ENCODE measurements at regions not wholly inside any gene's neighbourhood (a gene's known extent, or its start where the extent isn't known, plus 50 kb on each side); places are given as distances from the start of the nearest gene placed in this dataset.

- no peak for TF ChIP-seq CTCF (IDR thresholded peaks at IDR 0.05; ENCODE audit: low read depth, low read length, missing control alignments)
- in situ Hi-C loops (cut with HindIII; ENCODE audit: low sequenced_read_pairs): no loop called here
- no peak overlapping the region for H3K4me3 ChIP-seq (ENCODE audit: low read depth, low read length)
- no peak for DNase-seq (ENCODE audit: low read depth)
Measured at GRCh38 chr9:115300116-115300515, 182.2 kb upstream of the TNC start.

GRCh38 chr9:115300874-115301273, 182.9 kb upstream of the TNC start:
- TF ChIP-seq CTCF (IDR thresholded peaks at IDR 0.05; ENCODE audit: low read depth, low read length, missing control alignments): no peak
- DNase-seq (ENCODE audit: low read depth): no peak
- H3K4me3 ChIP-seq (ENCODE audit: low read depth, low read length): no peak overlapping the region
- in situ Hi-C loops (cut with HindIII; ENCODE audit: low sequenced_read_pairs): no loop called here

DNA sequence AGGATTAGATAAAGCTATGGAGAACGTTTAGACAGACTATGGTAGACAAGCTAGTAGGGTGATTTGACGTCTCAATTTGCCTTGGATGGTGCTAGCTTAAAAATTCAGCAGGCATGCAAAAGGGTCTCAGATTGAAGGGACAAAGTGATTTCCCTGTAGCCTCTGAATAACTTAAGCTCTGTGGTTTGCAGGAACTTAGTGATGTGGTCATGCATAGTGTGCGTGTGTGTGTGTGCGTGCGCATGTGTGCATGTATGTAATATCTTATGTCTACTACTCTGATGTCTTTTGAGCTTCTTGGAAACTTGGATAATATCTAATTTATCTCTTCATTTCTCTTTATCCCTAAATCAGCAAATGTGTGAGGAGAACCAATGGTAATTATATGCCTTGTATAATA, 183.6 kb upstream of the TNC start:
- in situ Hi-C loops (cut with HindIII; ENCODE audit: low sequenced_read_pairs): no loop called here
- H3K4me3 ChIP-seq (ENCODE audit: low read depth, low read length): no peak overlapping the region
- TF ChIP-seq CTCF (IDR thresholded peaks at IDR 0.05; ENCODE audit: low read depth, low read length, missing control alignments): no peak
- no peak for DNase-seq (ENCODE audit: low read depth)

DNA sequence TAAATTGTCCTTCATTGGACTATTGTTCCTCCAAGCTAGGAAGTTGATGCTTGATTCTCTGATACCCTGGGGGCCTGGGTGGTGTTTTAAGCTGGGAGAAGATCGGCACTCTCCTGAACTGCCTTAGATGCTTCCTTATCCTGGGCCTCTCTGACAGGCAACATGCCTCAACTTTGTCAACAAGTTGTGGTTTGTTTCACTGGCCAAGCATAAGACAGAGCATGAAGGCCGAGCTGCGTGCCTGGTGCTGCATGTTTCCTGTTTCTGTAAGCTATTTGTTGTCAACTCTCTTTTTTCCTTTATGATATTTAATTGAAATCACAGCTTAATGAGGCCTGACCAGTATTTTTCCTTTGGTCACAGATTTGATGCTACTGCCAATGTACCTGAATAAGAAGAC, 187.6 kb upstream of the TNC start:
- DNase-seq (ENCODE audit: low read depth): no peak
- TF ChIP-seq CTCF (IDR thresholded peaks at IDR 0.05; ENCODE audit: low read depth, low read length, missing control alignments): no peak
- in situ Hi-C loops (cut with HindIII; ENCODE audit: low sequenced_read_pairs): no loop called here
- H3K4me3 ChIP-seq (ENCODE audit: low read depth, low read length): no peak overlapping the region

- H3K4me3 ChIP-seq (ENCODE audit: low read depth, low read length): no peak overlapping the region
- TF ChIP-seq CTCF (IDR thresholded peaks at IDR 0.05; ENCODE audit: low read depth, low read length, missing control alignments): no peak
- DNase-seq (ENCODE audit: low read depth): no peak
- in situ Hi-C loops (cut with HindIII; ENCODE audit: low sequenced_read_pairs): no loop called here
Measured at GRCh38 chr9:115306865-115307264, 188.9 kb upstream of the TNC start.

- DNase-seq (ENCODE audit: low read depth): no peak
- no peak for TF ChIP-seq CTCF (IDR thresholded peaks at IDR 0.05; ENCODE audit: low read depth, low read length, missing control alignments)
- no peak overlapping the region for H3K4me3 ChIP-seq (ENCODE audit: low read depth, low read length)
- in situ Hi-C loops (cut with HindIII; ENCODE audit: low sequenced_read_pairs): no loop called here
Measured at GRCh38 chr9:115313545-115313944, 195.6 kb upstream of the TNC start.

- in situ Hi-C loops (cut with HindIII; ENCODE audit: low sequenced_read_pairs): no loop called here
Measured at GRCh38 chr9:115326461-115326860, 208.5 kb upstream of the TNC start.

More at GRCh38 chr9:115326461-115326860, 208.5 kb upstream of the TNC start:
- TF ChIP-seq CTCF (IDR thresholded peaks at IDR 0.05; ENCODE audit: low read depth, low read length, missing control alignments): no peak
- no peak overlapping the region for H3K4me3 ChIP-seq (ENCODE audit: low read depth, low read length)
- DNase-seq (ENCODE audit: low read depth): no peak

Measured in astrocyte of the cerebellum (primary cell).